DMS 273 (cell line): ENCODE measurements at regions not wholly inside any gene's neighbourhood (a gene's known extent, or its start where the extent isn't known, plus 50 kb on each side); places are given as distances from the start of the nearest gene placed in this dataset.

ENCODE experiments used
- DNase-seq: peaks from one replicate; lab custom pipeline; 2025; ENCODE audit not compliant: unreplicated experiment; lab: John Stamatoyannopoulos, UW

DNA sequence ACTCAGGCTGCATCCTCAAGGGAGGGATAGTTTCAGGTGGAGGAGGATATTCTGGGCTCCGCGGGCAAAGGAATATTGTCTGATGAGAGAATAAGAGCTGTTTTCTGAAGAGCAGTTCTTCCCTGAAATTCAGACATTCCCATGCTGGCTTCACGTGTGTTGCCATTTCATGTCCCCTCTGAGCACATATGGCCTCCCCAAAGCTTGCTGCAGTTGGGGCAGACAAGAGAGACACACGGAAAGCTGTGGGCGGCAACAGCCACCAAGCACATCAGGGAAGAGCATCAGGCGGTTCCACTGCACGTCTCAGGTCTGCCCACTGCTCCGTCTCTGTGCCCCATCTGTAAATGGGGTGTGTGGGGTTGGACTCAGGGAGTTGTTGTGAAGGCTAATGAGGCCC is 247.5 kb upstream of the TSHZ3 start:
- DNase-seq: no peak

DNA sequence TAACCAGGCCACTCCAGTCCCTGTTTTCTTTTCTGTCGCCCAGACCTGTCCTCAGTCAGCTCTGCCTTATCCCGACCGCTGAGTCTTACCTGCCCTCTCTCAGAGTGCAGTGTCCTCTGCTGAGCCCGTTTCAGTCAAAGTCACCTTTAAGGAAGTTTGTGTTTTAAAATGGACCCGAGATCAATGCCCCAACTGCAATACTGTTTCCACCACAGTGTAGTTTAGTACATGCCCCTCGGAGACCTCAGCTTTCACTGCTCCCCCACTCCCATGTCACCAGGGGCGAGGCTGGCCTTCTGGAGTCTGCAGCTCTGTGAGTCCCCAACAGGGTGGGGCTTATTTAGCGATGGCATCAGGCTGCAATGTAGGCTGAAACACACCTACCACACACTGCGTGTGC is 248.4 kb upstream of the TSHZ3 start:
- DNase-seq: no peak

DNA sequence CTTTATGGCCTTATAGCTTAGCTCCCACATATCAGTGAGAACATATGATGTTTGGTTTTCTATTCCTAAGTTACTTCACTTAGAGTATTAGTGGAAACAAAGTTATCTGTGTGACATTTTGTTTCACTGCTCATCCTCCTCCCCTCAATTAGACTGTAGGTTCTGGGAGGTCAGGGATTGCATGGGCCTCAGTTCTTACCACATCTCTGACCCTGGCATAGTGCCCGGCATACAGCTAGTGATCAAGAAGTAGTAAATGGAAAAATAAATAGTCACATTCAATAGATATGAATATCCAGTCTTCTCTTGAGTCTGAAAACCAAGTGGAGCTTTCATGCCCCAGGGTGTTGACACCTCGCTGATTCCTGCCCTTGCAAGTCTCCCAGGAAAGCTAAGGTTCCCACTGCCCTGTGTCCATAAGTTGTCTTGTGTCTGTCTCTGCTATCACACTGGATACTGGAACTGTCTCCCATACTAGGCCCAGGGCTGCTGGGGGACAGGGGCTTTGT is 249.5 kb upstream of the TSHZ3 start:
- no peak for DNase-seq

DNA sequence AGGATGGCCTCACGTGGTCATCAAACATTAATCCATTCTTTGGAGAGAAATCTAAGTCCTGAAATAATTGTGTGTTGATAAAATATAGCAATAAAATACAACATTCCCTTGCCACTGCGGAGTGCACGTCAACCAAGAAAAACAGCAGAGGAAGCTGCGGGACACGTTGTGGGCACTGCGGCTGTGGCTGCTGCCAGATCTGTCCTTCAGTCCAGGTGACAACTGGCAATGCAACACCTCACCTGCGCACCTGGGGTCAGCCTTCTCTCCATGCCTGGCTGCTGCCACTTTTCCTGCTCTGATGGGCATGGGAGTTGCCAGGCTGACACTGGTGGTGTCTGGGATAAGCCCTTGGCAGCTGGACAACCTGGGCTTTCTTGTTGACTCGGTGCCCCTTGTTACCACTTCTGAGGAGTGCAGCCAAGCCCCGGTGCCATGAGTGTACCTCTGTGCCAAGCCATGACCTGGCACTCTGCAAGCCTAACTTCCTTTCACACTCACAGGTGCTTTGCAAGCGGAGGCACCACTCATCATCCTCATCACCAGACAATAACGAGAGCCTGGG is 251.6 kb upstream of the TSHZ3 start:
- no peak for DNase-seq

DNA sequence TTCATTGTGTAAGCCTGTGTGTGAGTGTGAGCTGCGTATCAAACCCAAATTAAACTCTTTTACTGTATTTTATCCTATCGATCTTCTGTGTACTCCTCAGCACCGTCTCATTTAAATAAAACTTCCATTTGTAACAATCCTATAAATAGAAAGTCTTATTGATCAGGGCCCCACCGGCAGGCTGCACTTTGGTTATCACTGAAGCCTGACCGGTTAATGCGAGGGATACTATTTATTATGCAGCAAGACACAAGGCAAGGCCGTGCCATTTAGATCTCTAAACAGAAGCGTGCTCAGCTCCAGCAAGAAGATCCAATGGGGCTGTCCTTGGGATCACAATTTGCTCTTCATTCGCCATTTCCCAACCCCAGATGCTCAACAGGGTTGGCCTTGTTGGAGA is 252.6 kb upstream of the TSHZ3 start:
- DNase-seq: no peak

DNA sequence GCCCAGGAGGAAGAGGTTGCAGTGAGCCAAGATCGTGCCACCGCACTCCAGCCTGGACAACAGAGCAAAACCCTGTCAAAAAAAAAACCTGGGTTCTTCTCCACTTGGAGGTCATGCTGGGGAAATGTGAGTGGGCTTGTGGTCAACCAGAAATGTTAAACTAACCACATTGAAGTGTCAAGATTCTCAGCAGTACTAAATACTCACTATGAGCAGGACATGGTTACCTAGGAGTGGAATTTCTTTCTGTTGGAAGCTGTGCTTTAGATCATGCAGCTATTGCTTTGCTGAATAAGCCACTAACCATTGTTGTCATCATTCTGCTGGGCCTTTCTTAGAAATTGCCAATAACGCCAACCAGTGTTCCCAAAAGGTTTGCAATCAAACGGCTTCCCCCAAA is 253.3 kb upstream of the TSHZ3 start:
- no peak for DNase-seq

DNA sequence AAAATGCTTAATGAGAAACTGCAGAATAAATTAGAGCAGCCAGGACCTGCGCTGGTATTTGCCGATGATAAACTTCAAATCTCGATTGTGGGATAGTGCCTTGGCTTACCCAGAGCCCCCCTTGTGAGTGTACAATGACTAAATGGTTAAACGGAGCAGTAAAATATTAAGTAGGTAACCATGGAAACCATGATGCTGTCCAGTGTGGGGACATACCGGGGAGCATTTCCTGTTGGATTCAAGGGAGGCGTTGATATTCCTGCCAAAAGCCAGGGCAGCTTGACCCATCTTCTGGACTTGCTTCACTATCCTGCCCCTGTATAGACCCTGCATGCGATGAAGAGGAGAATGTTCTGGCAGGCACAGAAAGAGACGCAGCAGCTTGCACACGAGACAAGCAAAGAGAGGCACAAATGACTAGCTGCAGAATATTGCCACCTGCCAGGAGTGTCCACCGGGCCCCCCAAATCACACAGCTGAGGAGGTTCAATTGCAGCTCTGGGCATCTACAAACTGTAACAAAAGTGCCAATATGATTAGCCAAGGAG is 255.3 kb upstream of the TSHZ3 start:
- no peak for DNase-seq

DNA sequence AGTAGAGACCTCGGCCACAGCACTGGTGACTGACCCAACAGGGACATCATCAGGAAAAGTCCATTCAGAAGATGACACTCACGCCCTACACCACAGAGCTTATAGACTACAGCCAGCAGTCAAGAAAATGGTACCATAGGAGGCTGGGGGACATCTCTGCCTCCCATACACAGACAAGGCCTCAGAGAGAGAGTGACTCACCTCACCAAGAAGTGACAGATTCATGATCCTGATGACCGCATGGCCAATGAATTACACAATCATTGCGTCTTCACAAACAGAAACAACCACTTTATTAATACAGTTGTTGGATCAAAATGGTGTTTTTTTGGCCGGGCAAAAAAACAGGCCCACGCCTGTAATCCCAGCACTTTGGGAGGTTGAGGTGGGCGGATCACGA is 260.8 kb upstream of the TSHZ3 start:
- no peak for DNase-seq

DNA sequence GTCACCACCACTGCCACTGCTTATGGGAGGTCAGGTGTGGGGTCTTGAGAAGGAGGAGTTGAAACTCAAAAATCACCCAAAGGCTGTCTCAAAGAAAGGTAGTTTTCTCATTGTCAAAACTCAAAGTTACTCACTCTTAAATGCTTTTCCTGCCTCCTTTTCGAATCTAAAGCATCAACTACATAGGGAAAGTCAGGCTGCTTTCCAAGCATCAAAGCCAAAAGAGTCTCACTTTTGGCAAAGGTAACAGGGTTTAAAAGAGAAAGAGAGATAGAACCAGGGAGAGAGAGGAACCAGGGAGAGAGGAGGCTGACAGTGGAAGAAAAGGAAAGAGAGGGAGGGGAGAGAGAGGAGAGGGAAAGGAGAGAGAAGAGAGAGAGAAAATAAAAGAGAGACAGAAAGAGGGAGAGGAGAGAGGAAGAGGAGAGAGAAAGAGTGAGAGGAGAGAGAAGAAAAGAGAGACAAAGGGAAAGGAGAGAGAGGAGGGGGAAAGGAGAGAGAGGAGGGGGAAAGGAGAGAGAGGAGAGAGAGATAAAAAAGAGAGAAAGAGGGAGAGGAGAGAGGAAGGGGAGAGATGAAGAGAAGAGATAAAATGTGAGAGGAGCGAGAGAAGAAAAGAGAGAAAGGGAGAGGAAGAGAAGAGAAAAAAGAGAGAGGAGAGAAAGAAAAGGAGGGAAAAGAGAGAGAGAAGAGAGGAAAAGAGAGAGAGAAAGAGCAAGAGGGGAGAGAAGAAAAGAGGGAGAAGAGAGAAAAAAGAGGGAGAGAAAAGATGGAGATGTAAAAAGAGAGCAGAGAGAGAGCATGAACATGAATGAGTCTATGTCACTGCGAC is 262.0 kb upstream of the TSHZ3 start:
- no peak for DNase-seq

DNA sequence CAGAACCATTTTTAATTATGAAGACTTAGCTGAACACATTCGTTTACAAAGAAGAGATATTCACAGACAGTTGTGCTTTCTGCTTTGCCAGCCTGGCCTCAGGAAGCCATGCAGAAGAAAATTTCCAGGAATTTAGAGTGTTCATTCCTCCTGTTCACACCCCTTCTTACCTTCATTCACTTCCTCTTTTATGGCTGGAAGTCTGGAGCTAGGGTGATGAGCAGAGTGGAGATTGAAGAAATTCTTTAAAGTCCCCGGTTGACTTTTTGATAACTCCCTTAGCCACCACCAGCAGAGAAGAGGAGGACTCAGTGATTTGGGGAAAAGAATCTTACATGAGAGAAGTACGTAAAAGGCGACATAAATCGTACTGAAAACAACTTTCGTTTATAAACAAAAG is 263.6 kb upstream of the TSHZ3 start:
- no peak for DNase-seq

DNA sequence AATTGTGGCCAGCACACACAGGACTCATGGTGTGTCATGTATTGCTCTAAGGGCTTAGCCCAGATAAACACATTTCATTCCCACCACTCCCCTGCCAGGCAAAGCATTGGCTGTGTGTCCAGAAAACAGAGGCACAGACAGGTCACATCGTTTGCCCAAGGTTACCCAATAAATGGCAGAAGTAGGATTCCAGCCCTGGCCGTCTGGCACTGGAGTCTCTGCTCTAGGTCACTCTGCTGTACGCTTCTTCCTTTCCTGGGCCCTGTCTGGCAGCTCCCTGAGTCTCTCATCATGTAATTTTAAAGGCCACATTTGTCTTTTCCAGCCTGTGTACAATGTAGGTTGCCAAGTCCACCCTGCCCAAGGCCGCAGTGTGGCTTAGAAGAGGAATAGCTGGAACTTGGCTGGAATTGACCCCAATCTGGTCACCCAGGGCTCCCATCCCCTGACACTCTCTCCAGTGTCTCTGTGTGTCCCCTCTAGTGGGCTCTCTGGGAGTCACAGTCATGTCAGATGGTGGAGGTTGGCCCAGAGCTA is 264.5 kb upstream of the TSHZ3 start:
- DNase-seq: no peak

DNA sequence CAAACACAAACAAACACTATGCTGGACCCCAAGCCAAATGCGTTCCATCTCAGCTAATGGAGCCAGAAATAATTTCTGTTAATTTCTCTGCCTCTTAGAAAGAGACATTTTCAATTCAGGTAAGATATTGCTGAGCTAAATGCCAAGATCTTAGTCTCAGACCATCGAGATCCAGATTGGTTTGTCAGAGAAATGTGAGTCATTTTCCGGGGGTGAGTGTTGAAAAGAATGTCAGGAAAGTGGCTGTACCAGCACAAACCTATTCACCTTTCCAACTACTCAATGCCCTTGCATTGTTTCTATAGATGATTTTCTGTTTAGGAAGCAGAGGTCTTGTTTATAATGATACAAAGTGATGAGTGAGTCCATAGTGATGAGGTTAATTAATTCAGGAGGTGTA is 266.8 kb upstream of the TSHZ3 start:
- no peak for DNase-seq

DNA sequence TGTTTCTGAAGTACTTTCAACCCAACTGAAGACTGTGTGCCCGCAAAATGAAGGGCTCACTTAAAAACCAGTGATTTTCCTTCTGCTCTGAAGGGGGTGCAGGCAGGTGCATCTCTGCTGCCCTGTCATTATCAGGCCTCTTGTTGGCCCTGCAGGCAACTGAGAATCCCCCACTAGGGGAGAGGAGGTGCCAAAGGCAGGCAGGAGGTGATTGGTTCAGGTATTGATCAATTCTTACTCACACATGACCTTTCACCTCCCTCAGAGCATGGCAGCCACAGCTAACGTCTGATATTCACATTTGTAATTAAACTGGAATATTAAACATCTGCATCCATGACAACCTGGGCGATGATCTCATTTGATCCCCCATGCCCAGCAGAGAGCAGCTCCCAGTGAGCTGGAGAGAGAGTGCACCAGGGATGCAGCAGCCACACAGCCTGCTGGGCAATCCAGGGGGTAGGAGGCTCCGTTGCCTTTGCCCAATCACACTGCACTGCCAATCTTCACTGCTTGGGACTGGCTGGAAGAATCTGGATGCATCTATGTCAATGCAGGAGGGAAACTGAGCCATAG is 267.9 kb upstream of the TSHZ3 start:
- no peak for DNase-seq

DNA sequence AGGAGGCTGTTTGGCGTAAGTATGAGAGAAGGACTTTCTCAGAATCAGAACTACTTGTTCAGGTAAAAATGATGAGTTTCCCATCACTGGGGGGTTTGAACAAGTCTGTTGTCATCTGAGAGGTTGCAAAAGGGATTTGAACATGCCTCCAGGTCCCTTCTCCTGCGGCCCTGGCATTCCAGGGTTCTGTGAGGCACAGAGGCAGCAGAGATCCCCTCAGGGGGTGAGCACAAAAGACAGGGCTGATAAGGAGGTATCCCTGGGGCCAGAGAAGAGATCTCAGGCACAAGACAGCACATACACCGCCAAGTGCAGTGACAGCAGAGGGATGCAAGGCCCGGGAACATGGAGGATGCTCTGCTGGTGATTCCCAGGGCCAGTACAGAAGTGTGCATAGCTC is 275.8 kb upstream of the TSHZ3 start:
- DNase-seq: no peak

DNA sequence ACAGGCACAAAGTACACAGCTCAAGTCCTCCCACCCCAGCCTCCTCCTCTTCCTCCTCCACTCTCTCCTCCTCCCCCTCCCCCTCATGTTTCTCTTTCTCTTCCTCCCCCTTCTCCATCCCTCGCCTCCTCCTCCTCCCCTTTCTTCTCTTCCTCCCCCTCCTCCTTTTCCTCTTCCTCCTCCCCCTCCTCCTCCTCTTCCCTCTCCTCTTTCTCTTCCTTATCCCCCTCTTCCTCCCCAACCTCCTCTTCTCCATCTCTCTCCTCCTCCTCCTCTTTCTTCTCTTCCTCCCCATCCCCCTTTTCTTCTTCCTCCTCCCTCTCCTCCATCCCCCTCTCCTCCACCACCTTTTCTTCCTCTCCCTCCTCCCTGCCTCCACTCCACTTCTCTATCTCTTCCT is 276.3 kb upstream of the TSHZ3 start:
- DNase-seq: no peak

DNA sequence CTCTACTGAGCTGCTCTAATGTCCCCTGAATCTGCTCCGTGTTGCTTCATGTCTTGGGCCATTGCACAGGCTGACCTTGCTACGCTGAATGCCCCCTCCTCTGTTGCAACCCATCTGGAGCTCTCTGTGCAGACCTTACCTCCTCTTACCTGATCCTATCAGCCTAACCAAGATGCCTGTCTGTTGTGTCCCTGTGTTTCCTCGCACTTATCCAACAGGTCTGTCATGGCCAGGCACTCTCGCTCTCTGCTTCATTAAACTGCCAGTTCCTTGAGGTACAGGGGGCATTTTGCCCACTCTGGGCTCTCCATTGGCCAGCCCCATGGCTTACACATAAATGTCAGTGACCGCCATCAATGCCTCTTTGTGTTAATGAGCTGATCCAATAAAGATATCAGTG is 277.7 kb upstream of the TSHZ3 start:
- DNase-seq: no peak

DNA sequence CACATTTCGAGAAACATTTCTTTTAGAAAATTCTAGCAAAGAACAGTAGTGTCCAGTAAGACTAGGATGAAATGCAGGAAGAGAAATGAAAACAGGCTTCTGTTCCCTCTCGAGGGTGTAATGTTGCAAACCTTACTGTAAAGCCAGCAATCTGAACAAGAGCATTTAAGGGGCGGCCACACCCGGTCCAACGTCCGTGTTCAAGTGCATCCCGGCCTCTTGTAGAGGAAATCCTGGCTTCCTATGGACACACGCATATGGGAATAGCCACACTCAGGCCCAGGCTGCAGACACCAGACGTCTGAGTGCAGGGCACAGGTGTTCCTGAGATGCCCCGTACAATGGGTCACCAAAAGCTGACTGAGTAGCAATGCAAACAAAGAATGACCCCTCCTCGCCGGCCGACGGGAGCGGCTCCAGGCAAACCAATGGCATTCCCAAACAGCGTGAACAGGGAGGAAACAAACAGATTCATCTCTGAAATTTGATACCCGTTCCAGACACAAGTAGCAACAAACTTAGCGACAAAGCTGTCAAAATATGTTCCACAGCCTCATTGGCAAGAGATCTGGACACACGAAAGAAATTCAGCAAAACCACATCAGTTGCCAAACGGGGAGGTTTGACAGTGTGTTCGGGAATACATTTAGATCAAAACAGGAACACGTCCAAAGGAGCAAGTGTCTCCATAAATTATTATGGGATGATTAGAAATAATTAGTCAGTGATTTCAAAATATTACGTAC is 278.6 kb upstream of the TSHZ3 start:
- no peak for DNase-seq

DNA sequence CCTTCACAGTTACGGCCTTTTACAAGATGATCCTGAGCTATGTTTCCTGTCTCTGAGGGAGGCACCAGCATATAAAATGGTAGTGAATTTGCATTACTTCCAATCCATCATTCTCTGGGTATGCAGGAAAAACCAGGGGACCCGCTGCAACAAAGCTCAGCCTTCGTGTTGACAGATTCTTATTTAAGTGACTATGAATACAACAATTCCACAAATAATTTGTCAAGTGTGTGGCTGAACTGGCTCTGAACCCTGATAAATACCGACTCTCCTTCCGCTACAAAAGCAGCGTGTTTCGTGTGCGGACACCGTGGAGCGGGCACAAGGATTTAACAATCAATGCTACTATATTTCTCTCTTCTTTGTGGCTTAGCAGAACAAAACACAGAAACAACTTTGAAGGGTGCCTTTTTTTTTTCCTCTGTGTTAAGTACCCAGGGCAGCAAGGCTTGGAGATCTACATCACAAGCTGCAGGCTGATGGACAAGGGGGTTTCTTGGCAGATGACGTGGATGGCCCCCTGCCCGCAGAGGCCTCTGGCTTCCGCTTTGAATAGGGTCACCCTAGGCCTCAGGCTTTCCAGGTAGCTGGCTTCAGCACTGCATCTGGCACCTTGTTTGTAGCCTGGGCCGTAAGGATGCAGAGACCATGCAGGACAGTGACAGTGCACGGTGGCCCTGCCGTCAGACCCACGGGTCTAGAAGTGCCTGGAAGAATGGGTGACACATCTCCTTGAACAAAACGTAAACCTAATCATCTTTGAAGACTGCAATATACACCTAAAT is 280.5 kb upstream of the TSHZ3 start:
- no peak for DNase-seq

DNA sequence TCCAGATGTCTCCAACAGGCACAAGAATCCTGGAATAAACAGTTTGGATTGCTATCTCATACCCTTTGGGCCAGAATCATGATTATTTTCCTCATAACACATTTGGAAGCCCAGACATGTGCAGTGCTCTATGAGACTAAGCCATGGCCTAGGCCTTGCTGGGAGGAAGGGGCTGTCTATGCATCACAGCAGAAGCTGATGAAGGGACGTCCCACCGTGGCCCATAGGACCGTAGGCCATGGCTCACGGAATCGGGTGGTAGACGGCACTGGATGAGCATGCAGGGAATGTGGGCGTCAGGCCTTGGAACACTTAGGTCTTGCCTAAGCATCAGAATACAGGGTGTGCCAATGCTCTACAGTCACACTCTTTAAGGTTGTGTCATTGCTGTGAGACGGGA is 283.8 kb upstream of the TSHZ3 start:
- DNase-seq: no peak

DNA sequence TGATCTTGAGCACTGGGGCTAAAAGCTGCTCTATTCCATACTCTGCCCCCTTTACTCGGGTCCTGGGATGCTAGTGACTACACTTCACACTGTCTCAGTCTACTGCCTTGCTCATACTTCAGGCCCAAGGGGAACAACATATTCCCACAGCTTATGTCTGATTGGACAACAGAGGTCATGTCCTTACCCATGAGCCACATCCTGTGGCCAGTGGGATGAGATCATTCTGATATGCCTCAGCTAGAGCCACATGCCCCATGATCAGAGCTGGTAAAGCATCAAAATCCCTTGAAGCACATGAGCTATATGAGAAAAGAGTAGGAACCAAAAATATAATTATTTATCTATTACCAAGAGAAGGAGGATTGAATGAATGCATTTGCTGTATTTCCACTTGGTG is 290.1 kb upstream of the TSHZ3 start:
- DNase-seq: no peak
